Heart right ventricle (tissue), 16 donors: ENCODE measurements at regions not wholly inside any gene's neighbourhood (a gene's known extent, or its start where the extent isn't known, plus 50 kb on each side); places are given as distances from the start of the nearest gene placed in this dataset.

ENCODE experiments used
- ATAC-seq, 8 donors: fragments of 200-7000 bp; cut with Tn5 transposase; one replicate each; pipeline ENCODE4 v1.9.1; 2020; ENCODE audit warnings: mild to moderate bottlenecking in 8 of 8, moderate library complexity in 8 of 8, moderate number of reproducible peaks in 1 of 8
- DNase-seq, 2 donors: peaks; one replicate each; pipeline ENCODE4 v3.0.0-alpha.2; 2020
- H3K27ac ChIP-seq, 10 donors: fragments of 200-600 bp; sonication (generic) in 2 of 10; one replicate each; pipeline versions ENCODE4 v1.5.0 to v1.8.0; 2020 to 2022; ENCODE audit warnings: mild to moderate bottlenecking in 3 of 10
- H3K27me3 ChIP-seq, 7 donors: fragments of 200-600 bp; one replicate each; pipeline ENCODE4 v1.8.0; 2021 to 2022; ENCODE audit warnings: mild to moderate bottlenecking in 2 of 7
- H3K36me3 ChIP-seq, 9 donors: fragments of 200-600 bp; sonication (generic) in 1 of 9; one replicate each; pipeline versions ENCODE4 v1.5.0 to v1.8.0; 2020 to 2022; ENCODE audit warnings: mild to moderate bottlenecking in 2 of 9
- H3K4me1 ChIP-seq, 9 donors: fragments of 200-600 bp; sonication (generic) in 1 of 9; one replicate each; pipeline versions ENCODE4 v1.5.0 to v1.8.0; 2020 to 2022; ENCODE audit warnings: mild to moderate bottlenecking in 4 of 9
- H3K4me3 ChIP-seq, 10 donors: fragments of 200-600 bp; sonication (generic) in 2 of 10; one replicate each; pipeline versions ENCODE4 v1.5.0 to v1.8.0; 2020 to 2022; ENCODE audit warnings: mild to moderate bottlenecking in 7 of 10, moderate library complexity in 2 of 10
- H3K9me3 ChIP-seq, 11 donors: fragments of 200-600 bp in 10 of 11; sonication (generic) in 2 of 11; one replicate each; pipeline versions ENCODE4 v1.5.0 to v1.8.0; 2013 to 2022; ENCODE audit warnings: mild to moderate bottlenecking in 2 of 11, control low read depth in 1 of 11, moderate library complexity in 1 of 11
- WGBS, 2 donors: extraction: QIAGEN DNeasy Blood & Tissue Kit; methylation state at CpG; one replicate each; pipeline ENCODE4 v1.1.7; 2013; ENCODE audit warnings: inconsistent platforms in 1 of 2; 5-methylcytosine and 5-hydroxymethylcytosine counted together
- intact Hi-C, 10 donors: fragments of 100-400 bp; cut with DNase I; formaldehyde crosslinking; loops; one replicate each; pipeline versions ENCODE4 v1.11.1 to v1.14.2; 2022
- TF ChIP-seq, protein P1 (sequence below), 9 donors: fragments of 200-600 bp; sonication (generic) in 2 of 9; IDR thresholded peaks; one replicate each; pipeline versions ENCODE4 v1.5.0 to v1.8.0; 2021 to 2022; ENCODE audit warnings: antibody characterized with exemption in 9 of 9, mild to moderate bottlenecking in 5 of 9, moderate library complexity in 1 of 9
- donor health status: Arrhythmogenic right ventricular cardiomyopathy.
- donor health status: ischemic (EF 13 %, LVEDD 7.1; RV severe dilation, severe dysfunction).
- donor health status: healthy with polysubstance abuse.
- donor health status: DM: no; HTN: yes; CAD: no.
- donor health status: DM: no; HTN: no; CAD: no.
- donor health status: ischemic (EF 25% LVEDD 6.9; RV normal size, moderate dysfunction).
- donor health status: ischemic (EF 25% LVEDD 5.7; RV mildly dilated, moderate dysfunction).
- donor health status: healthy.
- donor health status: DM: yes; HTN: yes; CAD: no.
- donor health status: Ischemic cardiomyopathy.
- donor health status: ischemic (EF 35%, LVEDD 5.7; RV mildly dilated, moderate dysfunction).
- donor health status: nonischemic (EF 11% LVEDD 7.7; RV severe dilation, severe dysfunction).
- donor health status: DM: yes; HTN: yes; CAD: no.
- donor health status: PGD.
- donor health status: ischemic (EF 29% LVEDD 5.4; RV normal size, mild dysfunction).
- donor health status: nonischemic (EF 23%, LVEDD 6.1; RV moderate dilation, normal function).

- ATAC-seq = no peak
- Histone ChIP-seq H3K27me3 (no peaks in the 10 kb centered on the region), H3K36me3 (peaks cover 0 to 83% (median 41%) of the 10 kb centered on the region in 9 donors), H3K9me3 (peaks cover 0 to 9% (median 0%) of the 10 kb centered on the region in 11 donors), H3K4me3 (no peak overlapping the region), H3K27ac (no peak overlapping the region), H3K4me1 (no peaks in the 10 kb centered on the region)
- TF ChIP-seq, protein P1, sequence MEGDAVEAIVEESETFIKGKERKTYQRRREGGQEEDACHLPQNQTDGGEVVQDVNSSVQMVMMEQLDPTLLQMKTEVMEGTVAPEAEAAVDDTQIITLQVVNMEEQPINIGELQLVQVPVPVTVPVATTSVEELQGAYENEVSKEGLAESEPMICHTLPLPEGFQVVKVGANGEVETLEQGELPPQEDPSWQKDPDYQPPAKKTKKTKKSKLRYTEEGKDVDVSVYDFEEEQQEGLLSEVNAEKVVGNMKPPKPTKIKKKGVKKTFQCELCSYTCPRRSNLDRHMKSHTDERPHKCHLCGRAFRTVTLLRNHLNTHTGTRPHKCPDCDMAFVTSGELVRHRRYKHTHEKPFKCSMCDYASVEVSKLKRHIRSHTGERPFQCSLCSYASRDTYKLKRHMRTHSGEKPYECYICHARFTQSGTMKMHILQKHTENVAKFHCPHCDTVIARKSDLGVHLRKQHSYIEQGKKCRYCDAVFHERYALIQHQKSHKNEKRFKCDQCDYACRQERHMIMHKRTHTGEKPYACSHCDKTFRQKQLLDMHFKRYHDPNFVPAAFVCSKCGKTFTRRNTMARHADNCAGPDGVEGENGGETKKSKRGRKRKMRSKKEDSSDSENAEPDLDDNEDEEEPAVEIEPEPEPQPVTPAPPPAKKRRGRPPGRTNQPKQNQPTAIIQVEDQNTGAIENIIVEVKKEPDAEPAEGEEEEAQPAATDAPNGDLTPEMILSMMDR (IDR thresholded peaks at IDR 0.05) = no peak
- intact Hi-C loops = no loop called here
- no peak for DNase-seq
- WGBS, 2 donors = 84 to 90% methylated on average over 4 of the region's 4 CpGs
Measured at GRCh38 chr6:144510859-144511258, 225.7 kb downstream of the UTRN start.

GRCh38 chr6:144515761-144516160, 230.6 kb downstream of the UTRN start:
- peaks cover 0 to 99% (median 49%) of the 10 kb centered on the region in 9 donors for H3K36me3 ChIP-seq
- intact Hi-C loops = no loop called here
- WGBS, 2 donors = 89 to 90% methylated on average over 5 of the region's 5 CpGs
- TF ChIP-seq, protein P1 (IDR thresholded peaks at IDR 0.05) = no peak
- H3K4me1 ChIP-seq = no peaks in the 10 kb centered on the region
- H3K9me3 ChIP-seq = no peaks in the 10 kb centered on the region
- H3K27ac ChIP-seq = no peak overlapping the region
- H3K4me3 ChIP-seq = no peak overlapping the region
- ATAC-seq = no peak
- no peak for DNase-seq
- H3K27me3 ChIP-seq = no peaks in the 10 kb centered on the region

GRCh38 chr6:144519426-144519825, 234.3 kb downstream of the UTRN start:
- Histone ChIP-seq H3K27me3 (no peaks in the 10 kb centered on the region), H3K4me3 (no peak overlapping the region), H3K36me3 (peaks cover 0 to 100% (median 43%) of the 10 kb centered on the region in 9 donors), H3K4me1 (no peaks in the 10 kb centered on the region), H3K27ac (no peak overlapping the region), H3K9me3 (no peaks in the 10 kb centered on the region)
- TF ChIP-seq, protein P1 (IDR thresholded peaks at IDR 0.05) = no peak
- DNase-seq = no peak
- intact Hi-C loops = no loop called here
- WGBS, 2 donors = 66 to 78% methylated on average over 4 of the region's 4 CpGs
- peak in 3 of 8 donors; percentile 31 to 61 (median 46) for ATAC-seq

GRCh38 chr6:144528743-144529425, 243.7 kb downstream of the UTRN start:
- Histone ChIP-seq H3K27ac (no peak overlapping the region), H3K4me1 (peaks cover 0 to 5% (median 0%) of the 10 kb centered on the region in 9 donors), H3K27me3 (no peaks in the 10 kb centered on the region), H3K9me3 (no peaks in the 10 kb centered on the region), H3K4me3 (no peak overlapping the region), H3K36me3 (peaks cover 0 to 100% (median 24%) of the 10 kb centered on the region in 9 donors)
- TF ChIP-seq, protein P1 (IDR thresholded peaks at IDR 0.05) = no peak
- ATAC-seq (peak in 2 of 8 donors; percentile 24 to 27), DNase-seq (no peak)
- WGBS, 2 donors = 80 to 85% methylated on average over 9 of the region's 9 CpGs
- intact Hi-C loops = no loop called here
